ENCODE measurements at regions not wholly inside any gene's neighbourhood (a gene's known extent, or its start where the extent isn't known, plus 50 kb on each side); places are given as distances from the start of the nearest gene placed in this dataset.

GRCh38 chr6:15073344-15073789 lies 172.5 kb upstream of the JARID2 start:
- Histone ChIP-seq H2BK20ac (ENCODE audit: low read depth, low read length, poor library complexity, severe bottlenecking) (no peak overlapping the region), H3K79me2 (ENCODE audit: insufficient read depth, low read length) (no peaks in the 10 kb centered on the region), H3K56ac (ENCODE audit: insufficient read length, low read depth, low read length) (no peak overlapping the region), H3K27ac (ENCODE audit: insufficient read length, low read depth, low read length) (no peak overlapping the region), H3K79me1 (ENCODE audit: insufficient read depth, low read depth, low read length, poor library complexity, severe bottlenecking) (no peaks in the 10 kb centered on the region), H3K18ac (ENCODE audit: insufficient read length, low read depth, low read length) (no peak overlapping the region), H4K91ac (ENCODE audit: insufficient read length, low read depth, low read length) (no peak overlapping the region), H4K8ac (replicated peaks; ENCODE audit: insufficient read length, low read depth, low read length) (no peak overlapping the region), H3K23me2 (ENCODE audit: insufficient read length, low read depth, low read length, poor library complexity, severe bottlenecking) (no peaks in the 10 kb centered on the region), H4K5ac (ENCODE audit: insufficient read length, low read depth, low read length) (no peak overlapping the region), H3K14ac (ENCODE audit: insufficient read depth, low read length) (no peak overlapping the region), H4K20me1 (ENCODE audit: control insufficient read depth, insufficient read depth, insufficient read length) (no peaks in the 10 kb centered on the region), H3K4me2 (ENCODE audit: insufficient read depth, insufficient read length, low read length) (no peak overlapping the region), H2BK15ac (ENCODE audit: low read depth, low read length) (no peak overlapping the region), H2AK5ac (ENCODE audit: insufficient read length, low read length) (no peak overlapping the region), H3K9ac (ENCODE audit: extremely low read depth, insufficient read length, low read length) (no peak overlapping the region), H2BK5ac (ENCODE audit: insufficient read length, low read length) (no peak overlapping the region), H2AFZ (ENCODE audit: low read length) (no peak overlapping the region), H3K4me1 (ENCODE audit: insufficient read depth, low read length) (peaks cover 6% of the 10 kb centered on the region), H3K23ac (ENCODE audit: insufficient read length, low read depth, low read length) (no peak overlapping the region), H2BK120ac (ENCODE audit: low read depth, low read length, poor library complexity, severe bottlenecking) (no peak overlapping the region), H3K27me3 (ENCODE audit: insufficient read depth, low read length) (no peaks in the 10 kb centered on the region), H3T11ph (ENCODE audit: low read length) (no peak overlapping the region), H2BK12ac (ENCODE audit: insufficient read length, low read depth, low read length) (no peak overlapping the region), H3K9me3 (ENCODE audit: control insufficient read depth, low read depth, low read length) (no peaks in the 10 kb centered on the region), H3K4ac (ENCODE audit: low read depth, low read length) (no peak overlapping the region)
- Mint-ChIP-seq H3K4me3 (no peak overlapping the region), H3K27ac (no peak overlapping the region), H3K27me3 (ENCODE audit: low read depth) (no peaks in the 10 kb centered on the region), H3K36me3 (ENCODE audit: insufficient read depth in 1 of 3, low read depth in 3 of 3) (peaks cover 0 to 5% (median 0%) of the 10 kb centered on the region in 3 experiments; a peak in 1 of 7 replicates), H3K4me1 (peaks cover 32 to 34% of the 10 kb centered on the region in 2 experiments), H3K9me3 (peaks cover 0 to 3% of the 10 kb centered on the region in 2 experiments; a peak in 2 of 5 replicates)
- DNase-seq, result no peak
- WGBS (ENCODE audit: extremely low coverage, insufficient read length, low lambda C conversion rate), result no CpG with 5 or more reads among the region's 3 CpGs
- no peak for TF ChIP-seq CTCF (conservative IDR thresholded peaks at IDR 0.05)
